Liver (tissue), 7 donors: ENCODE measurements at regions not wholly inside any gene's neighbourhood (a gene's known extent, or its start where the extent isn't known, plus 50 kb on each side); places are given as distances from the start of the nearest gene placed in this dataset.

Experiments
- DNase-seq: peaks from one replicate; pipeline ENCODE4 v3.0.0-alpha.2; 2017; ENCODE audit warnings: low spot score
- H3K27ac ChIP-seq, 2 donors: one replicate each; pipeline ENCODE4 v1.7.0; 2013; ENCODE audit warnings: inconsistent platforms in 2 of 2, low read length in 2 of 2, control low read depth in 1 of 2, low read depth in 1 of 2, mild to moderate bottlenecking in 1 of 2
- H3K27me3 ChIP-seq, 4 donors: one replicate each; pipeline versions ENCODE4 v1.6.1 to v1.7.0; 2013; ENCODE audit warnings: low read length in 3 of 4, inconsistent platforms in 1 of 4, mild to moderate bottlenecking in 1 of 4, moderate library complexity in 1 of 4; ENCODE audit not compliant: control insufficient read depth in 4 of 4, insufficient read depth in 4 of 4
- H3K36me3 ChIP-seq, 4 donors: one replicate each; pipeline versions ENCODE4 v1.6.1 to v1.7.0; 2013; ENCODE audit warnings: low read length in 3 of 4, mild to moderate bottlenecking in 3 of 4, low read depth in 1 of 4, moderate library complexity in 1 of 4; ENCODE audit not compliant: control insufficient read depth in 4 of 4, insufficient read depth in 3 of 4
- H3K4me1 ChIP-seq, 4 donors: one replicate each; pipeline versions ENCODE4 v1.6.1 to v1.7.0; 2013; ENCODE audit warnings: low read length in 3 of 4, mild to moderate bottlenecking in 3 of 4, moderate library complexity in 1 of 4; ENCODE audit not compliant: control insufficient read depth in 4 of 4, insufficient read depth in 4 of 4
- H3K4me3 ChIP-seq, 3 donors: one replicate each; pipeline versions ENCODE4 v1.6.1 to v1.7.0; 2013; ENCODE audit warnings: low read length in 3 of 3, control low read depth in 1 of 3, low read depth in 1 of 3, mild to moderate bottlenecking in 1 of 3
- H3K9ac ChIP-seq, 2 donors: one replicate each; pipeline ENCODE4 v1.7.0; 2013; ENCODE audit warnings: low read length in 2 of 2, mild to moderate bottlenecking in 2 of 2, moderate library complexity in 2 of 2, control low read depth in 1 of 2, low read depth in 1 of 2
- H3K9me3 ChIP-seq, 4 donors: one replicate each; pipeline versions ENCODE4 v1.6.1 to v1.7.0; 2013; ENCODE audit warnings: low read length in 3 of 4; ENCODE audit not compliant: control insufficient read depth in 4 of 4
- CTCF ChIP-seq: fragments of 150-350 bp; IDR thresholded peaks from 2 replicates; pipeline ENCODE4 v1.5.1; 2017; ENCODE audit warnings: improper control_type of control experiment, low read depth, low read length; ENCODE audit not compliant: missing input control
- EGR1 ChIP-seq, 2 donors: IDR thresholded peaks; 2 replicates each; pipeline ENCODE4 v1.6.1; 2016 to 2018; ENCODE audit warnings: antibody characterized with exemption in 2 of 2, low read depth in 2 of 2
- FOXA1 ChIP-seq: IDR thresholded peaks from 2 replicates; pipeline ENCODE4 v1.6.1; 2016; ENCODE audit warnings: antibody characterized with exemption
- FOXA2 ChIP-seq: IDR thresholded peaks from 2 replicates; pipeline ENCODE4 v1.6.1; 2016; ENCODE audit warnings: antibody characterized with exemption
- GABPA ChIP-seq, 2 donors: IDR thresholded peaks in 1 of 2; conservative IDR thresholded peaks in 1 of 2; 2 replicates each; pipeline ENCODE4 v1.6.1; 2016; ENCODE audit warnings: antibody characterized with exemption in 2 of 2, mild to moderate bottlenecking in 1 of 2, moderate library complexity in 1 of 2
- HNF4A ChIP-seq, 2 donors: conservative IDR thresholded peaks; 2 replicates each; pipeline ENCODE4 v1.6.1; 2016; ENCODE audit warnings: antibody characterized with exemption in 2 of 2, mild to moderate bottlenecking in 2 of 2
- HNF4G ChIP-seq: IDR thresholded peaks from 2 replicates; pipeline ENCODE4 v1.6.1; 2016; ENCODE audit warnings: antibody characterized with exemption
- JUND ChIP-seq, 2 donors: IDR thresholded peaks; 2 replicates each; pipeline ENCODE4 v1.6.1; 2016; ENCODE audit warnings: antibody characterized with exemption in 2 of 2
- MAX ChIP-seq: IDR thresholded peaks from 2 replicates; pipeline ENCODE4 v1.6.1; 2016; ENCODE audit warnings: antibody characterized with exemption
- NR2F2 ChIP-seq: IDR thresholded peaks from 2 replicates; pipeline ENCODE4 v1.6.1; 2016; ENCODE audit warnings: antibody characterized with exemption
- RAD21 ChIP-seq, 2 donors: IDR thresholded peaks; 2 replicates each; pipeline ENCODE4 v1.6.1; 2016; ENCODE audit warnings: antibody characterized with exemption in 2 of 2, mild to moderate bottlenecking in 2 of 2
- REST ChIP-seq: IDR thresholded peaks from 2 replicates; pipeline ENCODE4 v1.6.1; 2016; ENCODE audit warnings: antibody characterized with exemption, mild to moderate bottlenecking
- SP1 ChIP-seq: IDR thresholded peaks from 2 replicates; pipeline ENCODE4 v1.6.1; 2018; ENCODE audit warnings: antibody characterized with exemption, mild to moderate bottlenecking
- TAF1 ChIP-seq: conservative IDR thresholded peaks from 2 replicates; pipeline ENCODE4 v1.6.1; 2016; ENCODE audit warnings: antibody characterized with exemption, mild to moderate bottlenecking
- YY1 ChIP-seq: IDR thresholded peaks from 2 replicates; pipeline ENCODE4 v1.6.1; 2016; ENCODE audit warnings: antibody characterized with exemption, mild to moderate bottlenecking
- TF ChIP-seq, protein P1 (sequence below): IDR thresholded peaks from 2 replicates; pipeline ENCODE4 v1.6.1; 2016; ENCODE audit warnings: antibody characterized with exemption
- TF ChIP-seq, protein P2 (sequence below): IDR thresholded peaks from 2 replicates; pipeline ENCODE4 v1.6.1; 2016; ENCODE audit warnings: antibody characterized with exemption
- donor health status: healthy.
- donor health status: healthy.
- donor health status: healthy.
- donor health status: healthy.

GRCh38 chr15:61524086-61524485 is 295.0 kb upstream of the RORA start (continued):
- TF ChIP-seq YY1 (no peak), CTCF (no peak), HNF4A (conservative IDR thresholded peaks at IDR 0.05) (no peak), FOXA2 (no peak)

DNA sequence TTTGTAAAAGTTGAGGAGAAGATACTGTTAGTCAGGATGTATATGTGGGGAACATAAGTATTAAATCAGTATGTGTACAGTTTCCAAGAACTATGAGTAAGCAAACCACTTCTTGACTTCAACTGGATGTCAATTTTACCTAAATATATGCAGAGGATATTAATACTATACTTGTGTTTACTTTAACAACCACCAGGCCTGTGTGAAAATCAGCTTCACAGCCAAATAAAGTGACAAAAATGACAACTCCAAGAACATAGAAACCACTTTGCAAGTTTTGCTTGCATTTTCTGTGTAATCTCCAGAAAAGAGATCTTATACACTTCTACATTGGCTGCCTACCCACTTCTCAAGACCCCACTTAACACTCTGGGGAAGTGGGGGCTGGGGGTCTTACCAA is 293.3 kb upstream of the RORA start:
- TF ChIP-seq FOXA2 (no peak), HNF4G (no peak), JUND (IDR thresholded peaks at IDR 0.05) (no peak), TAF1 (no peak), RAD21 (IDR thresholded peaks at IDR 0.05) (no peak), MAX (no peak), NR2F2 (no peak), HNF4A (conservative IDR thresholded peaks at IDR 0.05) (no peak), GABPA (IDR thresholded peaks at IDR 0.05 in 1 of 2, conservative IDR thresholded peaks at IDR 0.05 in 1 of 2) (no peak), FOXA1 (no peak), EGR1 (IDR thresholded peaks at IDR 0.05; ENCODE audit: low read depth in 2 of 2) (no peak), CTCF (no peak), REST (no peak), SP1 (no peak)
- TF ChIP-seq, protein P1, sequence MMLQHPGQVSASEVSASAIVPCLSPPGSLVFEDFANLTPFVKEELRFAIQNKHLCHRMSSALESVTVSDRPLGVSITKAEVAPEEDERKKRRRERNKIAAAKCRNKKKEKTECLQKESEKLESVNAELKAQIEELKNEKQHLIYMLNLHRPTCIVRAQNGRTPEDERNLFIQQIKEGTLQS: no peak
- TF ChIP-seq, protein P2, sequence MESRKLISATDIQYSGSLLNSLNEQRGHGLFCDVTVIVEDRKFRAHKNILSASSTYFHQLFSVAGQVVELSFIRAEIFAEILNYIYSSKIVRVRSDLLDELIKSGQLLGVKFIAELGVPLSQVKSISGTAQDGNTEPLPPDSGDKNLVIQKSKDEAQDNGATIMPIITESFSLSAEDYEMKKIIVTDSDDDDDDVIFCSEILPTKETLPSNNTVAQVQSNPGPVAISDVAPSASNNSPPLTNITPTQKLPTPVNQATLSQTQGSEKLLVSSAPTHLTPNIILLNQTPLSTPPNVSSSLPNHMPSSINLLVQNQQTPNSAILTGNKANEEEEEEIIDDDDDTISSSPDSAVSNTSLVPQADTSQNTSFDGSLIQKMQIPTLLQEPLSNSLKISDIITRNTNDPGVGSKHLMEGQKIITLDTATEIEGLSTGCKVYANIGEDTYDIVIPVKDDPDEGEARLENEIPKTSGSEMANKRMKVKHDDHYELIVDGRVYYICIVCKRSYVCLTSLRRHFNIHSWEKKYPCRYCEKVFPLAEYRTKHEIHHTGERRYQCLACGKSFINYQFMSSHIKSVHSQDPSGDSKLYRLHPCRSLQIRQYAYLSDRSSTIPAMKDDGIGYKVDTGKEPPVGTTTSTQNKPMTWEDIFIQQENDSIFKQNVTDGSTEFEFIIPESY: no peak
- DNase-seq: no peak
- Histone ChIP-seq H3K9me3 (no peaks in the 10 kb centered on the region), H3K4me3 (no peak overlapping the region), H3K4me1 (no peaks in the 10 kb centered on the region), H3K27me3 (no peaks in the 10 kb centered on the region), H3K27ac (no peak overlapping the region), H3K36me3 (no peaks in the 10 kb centered on the region), H3K9ac (no peak overlapping the region)
